DMS53 treated with DMSO at 0.1 percent for 48 hours (cell line): ENCODE measurements at regions not wholly inside any gene's neighbourhood (a gene's known extent, or its start where the extent isn't known, plus 50 kb on each side); places are given as distances from the start of the nearest gene placed in this dataset.

ENCODE experiments used
- DNase-seq: peaks from one replicate; lab custom pipeline; 2025; ENCODE audit not compliant: unreplicated experiment; lab: John Stamatoyannopoulos, UW

GRCh38 chr9:20009606-20010005 is 220.8 kb upstream of the SLC24A2 start:
- no peak for DNase-seq

DNA sequence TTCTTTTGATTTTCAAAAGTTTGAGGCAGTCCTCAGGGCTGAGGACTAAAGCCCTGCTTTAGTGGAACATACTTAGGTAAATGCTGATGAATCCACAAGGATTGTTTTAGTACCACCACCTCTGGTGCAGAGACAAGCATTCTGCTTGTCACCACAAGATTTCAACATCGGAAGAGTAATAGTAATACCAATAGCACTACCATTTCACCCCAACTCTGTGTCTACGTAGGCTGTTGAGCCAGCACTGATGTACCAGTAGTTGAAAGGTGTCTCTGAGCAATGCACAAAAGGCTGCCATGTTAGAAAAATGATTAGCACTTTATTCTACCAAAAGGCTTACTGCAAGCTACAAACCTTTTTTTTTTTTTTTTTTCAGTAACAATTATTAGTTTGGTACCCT is 213.2 kb upstream of the SLC24A2 start:
- no peak for DNase-seq

DNA sequence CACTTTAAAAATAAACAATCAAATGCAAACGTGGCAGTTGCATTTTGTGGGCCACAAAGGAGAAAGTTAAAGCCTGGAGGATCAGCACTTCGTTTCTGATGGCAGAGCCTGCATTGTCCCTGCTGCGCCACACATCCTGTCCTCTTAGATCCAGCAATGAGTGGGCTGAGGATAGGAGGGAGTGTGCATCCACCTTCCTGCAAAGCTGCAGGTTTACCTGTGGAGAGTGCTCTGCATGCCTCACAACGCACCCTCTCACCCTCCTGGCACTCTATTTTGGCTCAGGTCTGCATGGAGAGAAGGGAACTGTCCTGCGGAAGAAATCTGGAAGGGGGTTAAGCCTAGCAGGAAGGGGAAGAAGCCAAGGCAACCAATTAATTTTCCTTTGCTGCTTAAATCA is 212.2 kb upstream of the SLC24A2 start:
- no peak for DNase-seq

DNA sequence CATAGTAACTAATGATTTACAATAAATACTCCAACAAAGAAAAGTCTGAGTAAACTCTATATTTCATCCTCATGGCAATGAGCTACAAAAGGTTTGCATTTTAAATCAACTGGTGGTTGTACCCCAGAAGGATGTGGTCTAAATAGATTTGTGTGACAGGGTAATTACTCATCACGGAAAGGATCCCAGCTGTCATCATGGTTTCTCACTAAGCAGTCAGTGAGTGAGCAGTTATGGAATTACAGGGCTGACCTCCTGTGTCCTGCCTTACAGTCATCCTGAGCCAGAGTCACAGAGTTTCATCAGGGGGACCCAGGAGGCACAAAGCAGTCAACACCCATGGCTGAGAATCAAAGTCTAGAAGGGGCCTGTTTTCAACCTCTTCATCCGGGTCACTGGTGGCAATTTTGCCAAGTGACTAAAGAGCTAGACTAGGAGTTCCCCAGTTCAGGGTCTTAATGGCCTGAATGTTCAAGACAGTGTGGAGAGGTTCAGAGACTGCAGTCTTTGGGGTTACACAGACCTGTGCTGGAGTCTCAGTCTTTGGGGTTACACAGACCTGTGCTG is 210.7 kb upstream of the SLC24A2 start:
- DNase-seq, result no peak

GRCh38 chr9:19998823-19999455 is 210.1 kb upstream of the SLC24A2 start:
- DNase-seq, result no peak

DNA sequence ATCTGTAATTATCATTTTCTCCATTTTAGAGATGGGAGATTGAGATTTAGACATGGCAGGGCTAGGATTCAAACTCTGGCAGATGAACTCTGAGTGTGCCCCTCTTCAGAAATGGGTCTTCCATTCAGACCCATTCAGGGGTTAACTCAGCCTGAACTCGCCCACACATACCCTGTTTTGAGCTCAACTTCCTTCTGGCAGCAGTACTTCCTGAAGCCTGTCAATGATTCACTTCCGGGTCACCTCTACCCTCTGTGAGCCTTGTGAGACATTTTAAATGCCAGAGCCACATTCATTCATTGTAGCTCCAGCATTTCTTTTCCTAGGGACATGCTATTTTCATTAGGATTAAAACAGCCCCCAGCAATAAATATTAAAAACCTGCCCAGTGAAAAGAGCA is 209.3 kb upstream of the SLC24A2 start:
- DNase-seq, result no peak

DNA sequence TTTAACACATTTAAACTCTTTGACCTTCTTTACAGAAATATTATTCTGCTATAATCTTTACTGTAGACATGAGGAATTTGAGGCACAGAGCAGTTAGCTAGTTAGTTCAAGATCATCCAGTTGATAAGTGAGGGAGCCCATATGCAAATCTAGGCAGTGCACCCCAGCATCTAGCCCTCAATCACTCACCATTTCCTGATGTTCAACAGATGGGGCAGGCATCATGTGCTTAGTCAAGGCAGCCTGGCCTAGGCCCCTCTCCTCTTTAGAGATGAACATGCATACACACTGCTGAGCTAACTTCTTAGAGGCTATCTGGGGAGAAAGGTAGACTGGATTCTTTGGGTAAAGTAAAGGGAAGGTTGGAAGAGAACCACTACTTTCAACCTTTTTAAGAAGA is 206.8 kb upstream of the SLC24A2 start:
- DNase-seq, result no peak

DNA sequence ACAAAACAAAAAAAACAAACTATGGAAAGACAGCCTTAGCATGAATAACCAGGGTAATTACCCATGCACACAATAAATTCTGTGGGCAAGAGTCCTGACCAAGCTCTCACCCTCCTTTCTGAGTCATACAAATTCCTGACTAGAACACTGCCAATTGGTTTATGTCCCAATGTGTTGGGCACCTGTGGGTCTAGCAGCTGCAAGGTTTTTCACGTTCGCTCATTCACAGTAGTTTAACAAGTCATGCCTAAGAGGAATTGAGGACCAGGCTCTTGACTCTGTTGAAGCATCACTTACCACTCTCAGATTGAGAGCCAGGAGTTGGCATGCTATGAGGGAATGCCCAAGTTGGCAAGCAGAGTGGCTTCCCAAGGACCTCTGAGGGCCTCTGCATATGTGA is 205.5 kb upstream of the SLC24A2 start:
- DNase-seq, result no peak

GRCh38 chr9:19992556-19992955 is 203.7 kb upstream of the SLC24A2 start:
- DNase-seq, result no peak

DNA sequence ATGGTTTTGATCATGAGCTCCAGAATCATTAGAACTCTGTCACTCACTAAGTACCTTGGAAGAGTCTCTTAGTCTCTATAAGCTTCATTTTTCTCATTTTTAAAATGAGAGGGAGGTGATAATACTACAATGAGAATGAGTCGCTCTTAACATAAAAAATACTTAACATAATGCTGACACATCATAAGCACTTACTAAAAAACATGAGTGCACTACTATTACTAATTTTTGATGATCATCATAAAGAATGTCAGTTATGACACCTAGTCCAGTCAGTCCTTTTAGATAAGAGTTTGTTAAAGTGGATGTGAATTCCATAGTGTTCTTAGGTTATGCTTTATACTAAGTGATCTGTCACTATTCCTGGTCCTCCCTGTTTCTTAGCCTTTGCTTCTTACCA is 200.4 kb upstream of the SLC24A2 start:
- no peak for DNase-seq

DNA sequence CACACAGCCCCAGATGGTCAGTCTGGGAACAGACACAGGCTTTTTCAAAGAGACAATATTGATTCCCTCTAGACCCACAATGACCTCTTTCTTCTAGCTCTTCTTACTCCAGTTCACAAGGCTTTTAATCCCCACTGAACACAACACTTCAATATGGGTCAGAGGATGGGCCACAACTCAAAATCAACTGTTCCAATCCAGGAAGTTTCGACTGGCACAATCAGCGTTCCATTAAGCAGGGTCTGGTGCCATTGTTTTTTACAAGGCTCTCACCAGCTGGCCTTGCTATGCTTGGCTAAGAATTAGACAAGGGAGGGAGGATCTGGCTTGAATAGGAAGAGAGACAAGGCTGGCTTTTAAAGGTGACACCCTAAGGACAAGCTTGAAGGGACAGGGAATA is 199.4 kb upstream of the SLC24A2 start:
- DNase-seq, result no peak

GRCh38 chr9:19985081-19985480 is 196.2 kb upstream of the SLC24A2 start:
- DNase-seq, result no peak

DNA sequence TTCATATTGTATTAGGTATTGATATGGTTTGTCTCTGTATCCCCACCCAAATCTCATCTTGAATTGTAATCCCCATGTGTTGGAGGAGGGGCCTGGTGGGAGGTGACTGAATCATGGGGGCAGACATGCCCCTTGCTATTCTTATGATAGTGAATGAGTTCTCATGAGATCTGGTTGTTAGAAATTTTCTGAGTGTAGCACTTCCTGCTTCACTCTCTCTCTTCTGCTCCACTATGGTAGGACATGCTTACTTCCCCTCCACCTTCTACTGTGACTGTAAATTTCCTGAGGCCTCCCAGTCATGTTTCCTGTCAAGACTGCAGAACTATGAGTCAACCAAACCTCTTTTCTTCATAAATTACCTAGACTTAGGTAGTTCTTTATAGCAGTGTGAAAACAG is 187.4 kb upstream of the SLC24A2 start:
- DNase-seq, result no peak

DNA sequence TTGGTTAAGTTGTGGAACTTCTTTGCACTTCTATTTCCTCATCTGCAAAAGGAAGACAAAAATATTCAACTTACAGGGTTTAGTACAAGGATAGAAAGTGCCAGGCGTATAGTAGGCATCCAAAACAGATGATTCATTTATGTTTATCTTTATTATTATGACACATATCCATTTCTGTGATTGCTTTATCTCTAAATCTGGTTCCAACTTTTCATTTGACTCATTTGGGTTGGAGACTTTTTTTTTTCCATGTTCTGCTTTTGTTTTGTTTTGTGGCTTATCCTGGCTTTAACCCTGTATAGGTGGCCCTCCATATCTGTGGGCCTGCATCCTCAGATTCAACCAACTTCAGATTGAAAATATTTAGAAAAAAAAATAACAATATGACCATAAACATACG is 186.7 kb upstream of the SLC24A2 start:
- DNase-seq, result no peak

GRCh38 chr9:19969721-19970120 is 180.9 kb upstream of the SLC24A2 start:
- DNase-seq, result no peak

DNA sequence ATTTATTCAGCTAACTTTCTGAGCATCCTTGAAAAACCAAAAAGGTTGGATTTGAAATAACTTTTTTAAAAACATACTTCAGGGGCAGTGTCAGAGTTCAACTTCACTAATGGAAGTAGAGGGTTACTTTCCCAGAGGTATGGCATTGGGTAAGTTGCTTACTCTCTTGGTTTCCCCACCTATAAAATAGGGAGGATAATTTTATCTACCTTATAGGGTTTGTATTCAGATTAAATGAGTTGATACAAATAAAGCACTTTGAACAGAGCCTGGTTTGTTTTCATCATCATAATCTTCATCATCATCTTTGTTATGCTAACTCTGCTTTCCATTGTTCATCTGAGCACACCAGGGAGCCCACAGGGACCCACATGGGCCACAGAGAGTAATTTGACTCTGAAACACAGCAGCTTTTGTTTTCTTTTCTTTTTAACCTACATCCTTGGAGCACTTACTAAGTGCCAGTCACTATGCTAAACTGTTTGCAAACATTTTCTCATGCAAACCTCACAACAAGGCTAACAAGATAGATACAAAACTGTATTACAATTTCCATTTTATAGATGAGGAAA is 179.1 kb upstream of the SLC24A2 start:
- DNase-seq, result no peak

- no peak for DNase-seq
Measured at GRCh38 chr9:19967216-19967887, 178.5 kb upstream of the SLC24A2 start.

DNA sequence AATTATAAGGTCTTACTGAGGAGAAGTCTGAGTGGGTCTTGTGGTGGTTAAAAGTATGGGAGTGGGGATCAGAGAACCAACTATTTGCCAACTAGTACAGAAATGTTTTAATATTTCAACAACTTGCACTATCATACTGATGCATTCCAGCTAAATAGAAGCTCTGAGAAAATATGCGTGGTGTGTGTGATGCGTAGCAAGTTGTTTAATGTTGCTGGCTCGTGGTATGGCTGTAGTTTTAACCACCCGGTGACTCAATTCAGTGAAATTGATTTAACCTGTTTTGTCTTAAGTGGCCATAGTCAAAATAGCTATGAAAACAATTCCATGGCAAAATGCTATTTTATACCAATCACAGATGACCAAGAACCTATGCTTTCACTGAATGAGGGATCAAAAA is 176.5 kb upstream of the SLC24A2 start:
- DNase-seq, result no peak

- no peak for DNase-seq
Measured at GRCh38 chr9:19947996-19948395, 159.2 kb upstream of the SLC24A2 start.

- no peak for DNase-seq
Measured at GRCh38 chr9:19946441-19947109, 157.7 kb upstream of the SLC24A2 start.

- DNase-seq, result no peak
Measured at GRCh38 chr9:19941874-19942273, 153.0 kb upstream of the SLC24A2 start.
